ENCODE measurements at regions not wholly inside any gene's neighbourhood (a gene's known extent, or its start where the extent isn't known, plus 50 kb on each side); places are given as distances from the start of the nearest gene placed in this dataset.

DNA sequence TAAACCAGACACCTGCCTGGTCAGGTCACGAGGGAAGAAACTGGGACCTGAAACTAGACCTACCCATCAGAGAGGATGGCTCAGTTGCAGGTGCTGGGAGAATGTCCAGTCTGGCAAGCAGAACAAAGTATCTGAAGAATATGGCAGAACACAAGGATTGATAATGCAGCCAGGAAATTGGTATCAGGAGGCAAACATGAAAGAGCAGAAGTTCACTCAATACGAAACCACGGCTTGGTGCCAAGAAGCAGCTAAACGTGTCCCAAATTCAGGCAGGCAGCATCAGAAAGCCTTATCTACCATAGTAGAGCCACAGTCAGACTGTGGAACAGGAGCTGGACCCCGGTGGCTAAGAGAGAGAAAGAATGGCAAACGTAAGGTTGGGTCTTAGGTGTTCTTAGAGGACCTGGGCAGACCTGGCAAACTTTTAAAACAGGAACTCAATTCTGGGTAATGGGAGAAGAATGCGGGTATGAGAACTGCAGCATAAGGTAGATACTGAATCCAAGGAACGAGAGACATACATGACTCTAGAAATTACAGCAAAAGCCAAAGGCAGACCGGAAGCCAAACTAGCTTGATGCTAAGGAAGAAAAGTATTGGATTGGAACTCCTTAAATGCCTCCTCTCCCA lies 169.0 kb upstream of the NECTIN3 start:
- Histone ChIP-seq H3K9ac (no peak overlapping the region), H3K4me3 (IDR thresholded peaks at IDR 0.05; ENCODE audit: insufficient read depth, low read depth, low read length) (no peak overlapping the region), H3K79me2 (ENCODE audit: insufficient read depth, low read depth) (no peaks in the 10 kb centered on the region), H3K27me3 (ENCODE audit: insufficient read depth, low read depth) (no peaks in the 10 kb centered on the region), H3K27ac (no peak overlapping the region), H3K4me1 (ENCODE audit: low read depth, poor library complexity, severe bottlenecking) (no peaks in the 10 kb centered on the region), H4K20me1 (ENCODE audit: insufficient read depth) (no peaks in the 10 kb centered on the region), H3K4me2 (no peak overlapping the region), H3K36me3 (ENCODE audit: insufficient read depth) (no peaks in the 10 kb centered on the region), H2AFZ (ENCODE audit: low read depth) (no peak overlapping the region)
- TF ChIP-seq, protein P1, sequence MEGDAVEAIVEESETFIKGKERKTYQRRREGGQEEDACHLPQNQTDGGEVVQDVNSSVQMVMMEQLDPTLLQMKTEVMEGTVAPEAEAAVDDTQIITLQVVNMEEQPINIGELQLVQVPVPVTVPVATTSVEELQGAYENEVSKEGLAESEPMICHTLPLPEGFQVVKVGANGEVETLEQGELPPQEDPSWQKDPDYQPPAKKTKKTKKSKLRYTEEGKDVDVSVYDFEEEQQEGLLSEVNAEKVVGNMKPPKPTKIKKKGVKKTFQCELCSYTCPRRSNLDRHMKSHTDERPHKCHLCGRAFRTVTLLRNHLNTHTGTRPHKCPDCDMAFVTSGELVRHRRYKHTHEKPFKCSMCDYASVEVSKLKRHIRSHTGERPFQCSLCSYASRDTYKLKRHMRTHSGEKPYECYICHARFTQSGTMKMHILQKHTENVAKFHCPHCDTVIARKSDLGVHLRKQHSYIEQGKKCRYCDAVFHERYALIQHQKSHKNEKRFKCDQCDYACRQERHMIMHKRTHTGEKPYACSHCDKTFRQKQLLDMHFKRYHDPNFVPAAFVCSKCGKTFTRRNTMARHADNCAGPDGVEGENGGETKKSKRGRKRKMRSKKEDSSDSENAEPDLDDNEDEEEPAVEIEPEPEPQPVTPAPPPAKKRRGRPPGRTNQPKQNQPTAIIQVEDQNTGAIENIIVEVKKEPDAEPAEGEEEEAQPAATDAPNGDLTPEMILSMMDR (conservative IDR thresholded peaks at IDR 0.05; ENCODE audit: low read depth, low read length): no peak

DNA sequence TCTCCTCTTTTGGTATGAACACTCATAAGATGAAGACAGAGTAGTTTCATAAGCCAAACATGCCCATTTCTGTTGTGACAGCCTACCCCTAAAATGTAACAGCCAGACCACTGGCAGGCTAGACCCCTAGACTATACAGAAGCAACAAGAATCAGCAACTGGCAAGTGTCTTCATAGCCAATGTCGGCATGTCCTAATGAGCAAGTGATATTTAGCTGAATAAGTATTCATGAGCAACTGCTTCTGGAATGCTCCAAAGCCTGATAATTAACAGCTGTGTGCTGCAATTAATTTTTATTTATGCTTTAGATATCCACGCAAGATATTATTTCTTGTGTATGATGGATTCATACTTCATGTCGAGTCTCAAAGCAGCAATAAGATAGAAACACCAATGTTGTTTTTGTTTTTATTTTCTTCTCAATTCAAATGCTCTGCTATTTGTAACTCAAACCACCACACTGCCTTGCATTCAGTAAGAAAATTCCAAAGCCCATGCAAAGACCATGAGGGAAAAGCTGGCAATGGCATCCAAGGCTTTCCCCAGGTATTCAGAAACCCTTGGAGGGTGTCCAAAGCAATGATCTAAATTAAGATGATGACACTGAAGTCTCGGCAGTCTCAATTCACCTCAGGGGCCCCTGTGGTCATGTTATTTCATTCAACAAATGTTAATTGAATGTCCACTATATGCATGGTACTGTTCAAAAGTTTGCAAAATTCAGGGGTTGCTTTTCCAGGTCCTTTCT lies 167.7 kb upstream of the NECTIN3 start:
- Histone ChIP-seq H3K36me3 (ENCODE audit: insufficient read depth) (no peaks in the 10 kb centered on the region), H3K4me1 (ENCODE audit: low read depth, poor library complexity, severe bottlenecking) (no peaks in the 10 kb centered on the region), H3K9ac (no peak overlapping the region), H2AFZ (ENCODE audit: low read depth) (no peak overlapping the region), H3K27me3 (ENCODE audit: insufficient read depth, low read depth) (no peaks in the 10 kb centered on the region), H3K79me2 (ENCODE audit: insufficient read depth, low read depth) (no peaks in the 10 kb centered on the region), H3K4me2 (no peak overlapping the region), H3K4me3 (IDR thresholded peaks at IDR 0.05; ENCODE audit: insufficient read depth, low read depth, low read length) (no peak overlapping the region), H4K20me1 (ENCODE audit: insufficient read depth) (no peaks in the 10 kb centered on the region), H3K27ac (no peak overlapping the region)
- TF ChIP-seq, protein P1 (conservative IDR thresholded peaks at IDR 0.05; ENCODE audit: low read depth, low read length): no peak

DNA sequence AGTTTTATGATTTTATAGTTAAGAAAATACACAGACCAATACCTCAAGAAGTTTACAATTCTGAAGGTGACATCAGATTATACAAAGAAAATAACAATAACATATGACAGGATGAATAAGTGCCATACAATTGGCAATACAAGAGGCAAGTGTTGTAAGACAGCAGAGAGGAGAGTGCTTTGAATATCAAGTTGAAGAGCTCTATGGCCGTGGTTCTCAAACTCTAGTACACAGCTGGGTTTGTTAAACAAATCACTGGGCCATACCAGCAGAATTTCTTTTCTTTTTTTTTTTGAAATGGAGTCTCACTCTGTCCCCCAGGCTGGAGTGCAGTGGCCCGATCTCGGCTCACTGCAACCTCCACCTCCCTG lies 167.1 kb upstream of the NECTIN3 start:
- Histone ChIP-seq H3K4me3 (IDR thresholded peaks at IDR 0.05; ENCODE audit: insufficient read depth, low read depth, low read length) (no peak overlapping the region), H3K36me3 (ENCODE audit: insufficient read depth) (no peaks in the 10 kb centered on the region), H3K4me2 (no peak overlapping the region), H2AFZ (ENCODE audit: low read depth) (no peak overlapping the region), H3K27me3 (ENCODE audit: insufficient read depth, low read depth) (no peaks in the 10 kb centered on the region), H4K20me1 (ENCODE audit: insufficient read depth) (no peaks in the 10 kb centered on the region), H3K4me1 (ENCODE audit: low read depth, poor library complexity, severe bottlenecking) (no peaks in the 10 kb centered on the region), H3K27ac (no peak overlapping the region), H3K9ac (no peak overlapping the region), H3K79me2 (ENCODE audit: insufficient read depth, low read depth) (no peaks in the 10 kb centered on the region)
- TF ChIP-seq, protein P1 (conservative IDR thresholded peaks at IDR 0.05; ENCODE audit: low read depth, low read length): no peak

DNA sequence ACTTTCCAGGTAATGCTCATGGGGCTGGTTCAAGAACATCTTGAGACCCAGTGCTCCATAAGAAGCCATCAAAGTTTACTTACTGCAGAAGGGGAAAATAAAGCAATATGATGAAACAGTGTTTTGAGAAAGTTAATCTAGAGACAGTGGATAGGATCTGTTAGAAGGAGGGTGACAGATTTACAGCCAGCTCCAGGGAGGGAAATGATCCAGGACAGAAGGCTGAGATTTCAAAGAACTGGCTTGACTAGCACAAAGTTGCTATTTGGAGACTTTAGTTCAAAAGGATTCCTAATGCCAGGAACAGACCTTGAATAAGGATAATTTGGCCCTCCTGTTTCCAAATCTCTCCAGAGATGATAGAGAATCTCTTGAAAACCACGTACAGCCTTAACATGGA lies 166.5 kb upstream of the NECTIN3 start:
- Histone ChIP-seq H3K4me3 (IDR thresholded peaks at IDR 0.05; ENCODE audit: insufficient read depth, low read depth, low read length) (no peak overlapping the region), H3K9ac (no peak overlapping the region), H3K27me3 (ENCODE audit: insufficient read depth, low read depth) (no peaks in the 10 kb centered on the region), H4K20me1 (ENCODE audit: insufficient read depth) (no peaks in the 10 kb centered on the region), H3K79me2 (ENCODE audit: insufficient read depth, low read depth) (no peaks in the 10 kb centered on the region), H3K27ac (no peak overlapping the region), H2AFZ (ENCODE audit: low read depth) (no peak overlapping the region), H3K4me2 (no peak overlapping the region), H3K4me1 (ENCODE audit: low read depth, poor library complexity, severe bottlenecking) (no peaks in the 10 kb centered on the region), H3K36me3 (ENCODE audit: insufficient read depth) (no peaks in the 10 kb centered on the region)
- TF ChIP-seq, protein P1 (conservative IDR thresholded peaks at IDR 0.05; ENCODE audit: low read depth, low read length): no peak
